HFFc6 (cell line): ENCODE measurements at regions not wholly inside any gene's neighbourhood (a gene's known extent, or its start where the extent isn't known, plus 50 kb on each side); places are given as distances from the start of the nearest gene placed in this dataset.

Experiments
- DNase-seq: peaks from one replicate; pipeline ENCODE4 v3.0.0-alpha.2; 2018
- H3K27ac Mint-ChIP-seq: 2 replicates; pipeline ENCODE4 v1.8.0; 2020; ENCODE audit warnings: mild to moderate bottlenecking, mixed read lengths
- H3K27me3 Mint-ChIP-seq: 2 replicates; pipeline ENCODE4 v1.8.0; 2021; ENCODE audit warnings: mild to moderate bottlenecking, moderate library complexity, mixed read lengths; ENCODE audit not compliant: insufficient read depth
- H3K36me3 Mint-ChIP-seq: 2 replicates; pipeline ENCODE4 v1.8.0; 2021; ENCODE audit warnings: low read depth, mixed read lengths
- H3K4me1 Mint-ChIP-seq: 2 replicates; pipeline ENCODE4 v1.8.0; 2020; ENCODE audit warnings: low read depth, mixed read lengths
- H3K4me3 Mint-ChIP-seq: 2 replicates; pipeline ENCODE4 v1.8.0; 2020; ENCODE audit warnings: mild to moderate bottlenecking, moderate library complexity, mixed read lengths
- H3K9me3 Mint-ChIP-seq: 2 replicates; pipeline ENCODE4 v1.8.0; 2020; ENCODE audit warnings: mild to moderate bottlenecking, mixed read lengths
- TF ChIP-seq, protein P1 (sequence below): fragments of 200-600 bp; sonication (generic); IDR thresholded peaks from 2 replicates; pipeline ENCODE4 v1.5.0; 2021; ENCODE audit warnings: antibody characterized with exemption, mild to moderate bottlenecking

DNA sequence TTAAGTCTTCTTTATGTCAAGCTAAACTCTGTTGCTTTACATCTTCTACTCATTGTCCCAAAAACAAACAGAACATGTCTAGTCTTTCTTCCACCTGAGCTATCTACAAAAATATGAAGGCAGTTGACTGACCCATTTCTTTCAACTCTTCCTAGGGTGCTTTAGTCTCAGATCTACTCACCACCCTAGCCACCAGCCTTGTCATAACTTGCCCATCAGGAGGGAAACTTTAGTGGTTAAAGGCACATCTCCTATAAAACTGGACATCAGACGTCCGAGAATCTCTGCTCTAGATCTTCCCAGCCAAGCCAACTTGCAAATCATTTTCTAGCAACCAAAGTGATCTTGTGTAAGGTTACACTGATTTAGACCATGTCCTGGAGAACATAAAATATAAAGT is 205.0 kb downstream of the ACTL7B start:
- no peak for DNase-seq
- Mint-ChIP-seq H3K9me3 (peaks cover 33% of the 10 kb centered on the region), H3K27me3 (no peaks in the 10 kb centered on the region), H3K4me3 (no peak overlapping the region), H3K36me3 (no peaks in the 10 kb centered on the region), H3K27ac (no peak overlapping the region), H3K4me1 (no peaks in the 10 kb centered on the region)
- TF ChIP-seq, protein P1, sequence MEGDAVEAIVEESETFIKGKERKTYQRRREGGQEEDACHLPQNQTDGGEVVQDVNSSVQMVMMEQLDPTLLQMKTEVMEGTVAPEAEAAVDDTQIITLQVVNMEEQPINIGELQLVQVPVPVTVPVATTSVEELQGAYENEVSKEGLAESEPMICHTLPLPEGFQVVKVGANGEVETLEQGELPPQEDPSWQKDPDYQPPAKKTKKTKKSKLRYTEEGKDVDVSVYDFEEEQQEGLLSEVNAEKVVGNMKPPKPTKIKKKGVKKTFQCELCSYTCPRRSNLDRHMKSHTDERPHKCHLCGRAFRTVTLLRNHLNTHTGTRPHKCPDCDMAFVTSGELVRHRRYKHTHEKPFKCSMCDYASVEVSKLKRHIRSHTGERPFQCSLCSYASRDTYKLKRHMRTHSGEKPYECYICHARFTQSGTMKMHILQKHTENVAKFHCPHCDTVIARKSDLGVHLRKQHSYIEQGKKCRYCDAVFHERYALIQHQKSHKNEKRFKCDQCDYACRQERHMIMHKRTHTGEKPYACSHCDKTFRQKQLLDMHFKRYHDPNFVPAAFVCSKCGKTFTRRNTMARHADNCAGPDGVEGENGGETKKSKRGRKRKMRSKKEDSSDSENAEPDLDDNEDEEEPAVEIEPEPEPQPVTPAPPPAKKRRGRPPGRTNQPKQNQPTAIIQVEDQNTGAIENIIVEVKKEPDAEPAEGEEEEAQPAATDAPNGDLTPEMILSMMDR, result no peak

DNA sequence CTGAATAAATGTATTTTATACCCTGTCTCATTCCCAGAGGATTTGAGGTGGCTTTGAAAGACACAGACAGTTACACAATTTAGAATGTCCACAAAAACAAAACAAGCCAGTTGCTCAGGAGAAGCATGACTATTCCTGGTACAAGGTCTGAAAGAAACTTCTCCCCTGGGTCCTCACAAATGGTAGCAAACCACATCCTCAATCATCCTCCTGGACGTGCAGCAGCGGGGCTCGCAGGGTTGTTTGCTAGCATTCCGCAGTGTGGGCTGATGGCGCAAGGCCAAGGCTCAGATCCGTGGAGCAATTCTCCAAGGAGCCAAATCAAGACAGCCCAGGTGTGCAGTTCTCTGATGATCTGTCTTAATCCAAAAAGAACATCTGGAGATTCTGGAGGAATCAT is 210.3 kb downstream of the ACTL7B start:
- no peak for DNase-seq
- H3K4me3 Mint-ChIP-seq, result no peak overlapping the region
- H3K27ac Mint-ChIP-seq, result no peak overlapping the region
- no peaks in the 10 kb centered on the region for H3K4me1 Mint-ChIP-seq
- peaks cover 34% of the 10 kb centered on the region for H3K9me3 Mint-ChIP-seq
- no peaks in the 10 kb centered on the region for H3K27me3 Mint-ChIP-seq
- TF ChIP-seq, protein P1, result no peak
- no peaks in the 10 kb centered on the region for H3K36me3 Mint-ChIP-seq

DNA sequence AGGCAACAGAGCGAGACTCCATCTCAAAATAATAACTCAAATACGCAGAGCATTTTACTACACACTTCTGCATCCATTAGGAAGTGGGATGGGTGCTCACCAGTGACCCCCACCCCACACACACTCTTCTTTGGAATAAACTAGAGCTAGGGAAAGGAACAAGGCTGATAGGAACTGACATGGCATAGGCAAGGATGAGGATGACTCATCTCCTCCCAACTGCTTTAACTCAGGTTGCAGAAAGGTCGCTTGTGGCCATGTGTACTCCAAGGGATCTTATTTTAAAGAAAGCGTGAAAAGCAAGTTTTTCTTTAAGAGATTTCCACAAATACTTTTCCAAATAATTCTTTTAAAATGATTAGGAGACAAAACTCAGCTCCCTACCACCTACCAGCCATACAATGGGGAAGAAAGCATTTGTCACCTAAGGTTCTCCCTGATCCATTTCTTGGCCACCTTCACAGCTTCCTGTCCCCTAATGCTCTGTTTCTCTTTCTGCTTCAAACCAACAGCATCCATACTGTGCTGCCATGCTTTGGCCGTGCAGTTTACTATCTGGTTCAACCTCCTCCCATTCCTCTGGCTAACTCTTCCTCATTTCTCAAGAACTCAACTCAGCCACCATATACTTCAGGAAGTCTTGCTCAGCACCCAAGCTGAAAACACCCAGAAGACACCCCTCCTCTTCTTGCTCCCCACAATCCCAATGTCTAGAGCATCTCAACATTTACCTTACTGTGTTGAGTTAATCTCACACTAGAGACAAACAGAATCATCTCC is 211.9 kb downstream of the ACTL7B start:
- Mint-ChIP-seq H3K27ac (no peak overlapping the region), H3K9me3 (peaks cover 42% of the 10 kb centered on the region), H3K4me3 (no peak overlapping the region), H3K36me3 (no peaks in the 10 kb centered on the region), H3K4me1 (no peaks in the 10 kb centered on the region), H3K27me3 (no peaks in the 10 kb centered on the region)
- no peak for DNase-seq
- TF ChIP-seq, protein P1, result no peak

DNA sequence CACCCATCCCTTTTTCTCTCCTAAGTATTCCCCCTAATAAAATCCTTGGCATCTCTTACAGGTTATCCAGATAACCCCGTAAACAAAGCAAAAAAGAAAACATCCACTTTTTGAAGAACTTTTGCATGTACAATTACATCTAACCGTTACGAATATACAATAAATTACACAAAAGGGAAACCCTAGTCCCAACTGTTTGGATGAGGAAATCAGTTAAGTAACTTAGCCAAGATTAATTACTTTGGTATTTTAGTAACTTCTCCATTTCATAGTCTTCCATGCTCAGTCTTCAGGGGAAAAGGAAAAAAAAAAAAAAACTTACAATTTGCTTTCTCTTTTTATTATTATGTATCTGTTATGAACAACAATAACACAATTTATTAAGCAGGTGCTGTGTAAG is 212.9 kb downstream of the ACTL7B start:
- Mint-ChIP-seq H3K36me3 (no peaks in the 10 kb centered on the region), H3K9me3 (peaks cover 42% of the 10 kb centered on the region), H3K4me3 (no peak overlapping the region), H3K27ac (no peak overlapping the region), H3K27me3 (no peaks in the 10 kb centered on the region), H3K4me1 (no peaks in the 10 kb centered on the region)
- no peak for DNase-seq
- TF ChIP-seq, protein P1, result no peak

DNA sequence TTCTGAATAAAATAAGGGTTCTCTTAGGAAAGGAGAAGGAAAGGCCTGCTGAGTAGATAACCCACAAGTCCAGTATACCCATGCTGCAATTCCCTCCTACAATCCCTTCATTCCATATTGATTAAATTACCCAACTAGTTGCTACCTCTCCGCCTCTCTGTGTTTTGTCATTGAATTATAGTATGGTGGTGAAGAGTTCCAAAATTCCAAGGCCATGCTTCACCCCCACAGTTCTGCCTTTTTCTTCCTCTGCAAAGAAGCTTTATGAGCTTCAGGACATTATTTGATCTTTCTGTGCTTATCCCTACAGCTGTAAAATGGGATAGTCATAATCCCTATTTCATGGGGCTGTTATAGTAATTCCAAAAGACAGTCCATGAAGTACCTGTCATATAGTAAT is 215.6 kb downstream of the ACTL7B start:
- no peak for DNase-seq
- Mint-ChIP-seq H3K27ac (no peak overlapping the region), H3K36me3 (no peaks in the 10 kb centered on the region), H3K4me1 (no peaks in the 10 kb centered on the region), H3K9me3 (peaks cover 34% of the 10 kb centered on the region), H3K27me3 (no peaks in the 10 kb centered on the region), H3K4me3 (no peak overlapping the region)
- TF ChIP-seq, protein P1, result no peak
